HUDEP-2 (cell line): ENCODE measurements at regions not wholly inside any gene's neighbourhood (a gene's known extent, or its start where the extent isn't known, plus 50 kb on each side); places are given as distances from the start of the nearest gene placed in this dataset.
A peak's percentile ranks its signal among the peaks of the same experiment; 100 is the strongest.

Experiments used
- DNase-seq, 76 experiments: peaks; one replicate each; lab custom pipeline; 2025; ENCODE audit not compliant: unreplicated experiment in 76 of 76; lab: John Stamatoyannopoulos, UW

DNA sequence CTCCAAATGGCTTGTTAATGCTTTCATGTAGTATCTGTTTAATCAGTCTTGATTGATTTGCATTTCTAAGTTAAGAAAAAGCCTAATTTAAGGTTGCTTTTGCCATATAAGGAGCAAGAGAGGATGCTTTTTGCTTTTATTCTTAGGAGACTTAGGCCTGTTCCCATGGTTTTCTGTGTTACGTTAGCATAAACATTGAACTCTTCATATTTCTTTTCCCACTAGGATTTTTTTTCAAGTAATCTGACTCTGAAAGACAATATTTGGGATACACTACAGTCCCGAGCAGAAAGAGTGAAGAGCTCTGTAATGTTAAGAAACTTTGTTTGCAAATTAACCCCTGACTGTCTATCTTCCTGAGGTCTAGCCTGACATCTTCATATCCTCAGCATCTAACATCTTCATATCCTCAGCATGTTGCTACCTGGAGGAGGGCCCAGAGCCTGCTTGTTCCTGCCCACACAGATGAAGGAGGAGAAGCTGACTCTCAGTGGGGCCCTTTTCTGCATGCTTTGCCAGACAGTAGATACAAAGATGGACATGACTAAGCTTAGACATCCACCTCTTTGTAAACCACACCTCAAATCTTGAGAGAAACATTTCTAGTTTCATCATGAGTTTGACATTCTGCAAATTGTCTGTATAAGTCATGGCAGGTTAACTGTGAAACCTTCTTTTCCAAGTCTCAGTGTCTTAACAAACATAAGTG is 86.2 kb upstream of the COL6A5 start:
- no peak for DNase-seq

DNA sequence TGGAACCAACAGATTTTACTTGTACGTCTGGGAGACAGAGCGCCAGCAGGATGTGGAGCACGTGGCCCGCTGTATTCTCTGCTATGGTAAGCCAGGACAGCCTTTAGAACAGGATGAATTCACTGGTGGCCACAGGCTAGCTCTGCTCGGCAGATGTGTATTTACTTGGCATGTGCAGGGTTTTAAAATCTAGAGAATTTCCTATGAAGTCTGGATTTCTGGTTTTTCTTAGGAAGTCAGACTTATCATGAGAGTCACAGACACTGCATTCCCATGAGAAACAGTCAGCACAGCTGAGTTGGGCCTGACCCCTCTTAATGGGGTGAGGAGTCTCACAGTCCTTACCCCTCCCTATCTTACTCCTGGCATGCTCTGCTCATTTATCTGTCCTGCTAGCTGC is 84.6 kb upstream of the COL6A5 start:
- no peak for DNase-seq

DNA sequence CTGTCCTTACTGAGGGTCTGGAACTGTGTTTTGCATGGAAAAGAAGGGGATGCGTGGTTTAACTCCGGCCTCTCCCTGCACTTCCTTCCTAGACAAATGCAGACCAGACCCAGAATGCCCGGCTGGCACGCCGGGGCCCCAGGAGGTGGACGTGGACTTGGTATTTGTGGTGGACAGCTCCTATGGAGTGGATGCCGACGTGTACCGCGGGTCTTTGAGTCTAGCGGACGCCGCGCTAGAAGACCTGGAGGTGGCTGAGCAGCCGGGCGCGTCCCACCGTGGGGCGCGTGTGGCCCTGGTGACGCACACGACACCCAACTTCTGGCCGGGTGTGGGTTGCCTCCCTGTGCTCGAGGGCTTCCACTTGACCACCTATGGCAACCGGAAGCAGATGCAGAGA is 81.8 kb upstream of the COL6A5 start:
- DNase-seq: no peak

DNA sequence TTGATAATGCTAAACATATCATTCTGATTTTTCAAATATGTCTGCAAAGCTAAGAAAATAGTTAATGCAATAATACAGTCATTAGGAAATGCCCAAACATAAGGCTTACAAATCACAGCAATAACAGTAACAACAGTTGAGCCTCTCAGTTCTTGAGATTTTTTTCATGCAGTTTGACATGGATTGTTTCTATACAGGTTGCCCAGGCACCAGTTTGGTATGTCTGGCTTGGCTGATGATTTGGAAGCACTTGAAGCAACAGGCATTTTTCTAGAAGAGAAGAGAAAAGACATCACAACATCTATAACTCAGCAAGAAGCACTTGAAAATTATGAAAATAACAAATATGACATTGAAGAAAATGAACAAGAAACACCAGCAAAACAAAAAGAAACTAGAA is 78.7 kb upstream of the COL6A5 start:
- no peak for DNase-seq

DNA sequence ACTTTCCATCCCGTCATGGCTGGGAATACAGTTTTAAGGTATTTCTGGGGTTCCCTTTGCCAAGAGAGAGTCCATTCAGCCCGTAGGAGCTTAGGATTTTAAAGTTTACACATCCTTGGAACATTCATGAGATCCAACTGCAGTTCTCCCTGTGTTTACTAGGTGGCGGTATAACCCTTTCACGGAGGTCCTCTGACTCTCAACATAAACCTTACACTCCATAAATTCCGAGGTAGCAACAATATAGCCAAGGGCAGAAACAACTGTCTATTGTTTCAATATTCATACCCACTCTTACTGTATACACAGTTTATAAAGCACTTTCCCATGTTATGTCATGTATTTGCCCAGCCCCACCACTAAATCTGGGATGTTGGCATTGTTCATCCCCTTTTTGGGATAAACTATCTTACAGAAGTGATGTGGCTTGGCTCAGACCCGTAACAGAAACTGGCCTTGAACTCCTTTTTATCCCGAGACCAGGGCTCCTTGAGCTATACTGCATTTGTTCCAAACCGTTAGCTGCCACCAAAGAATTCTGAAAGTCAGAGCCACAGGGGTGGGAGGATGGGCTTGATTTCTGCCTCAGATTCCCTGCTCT is 69.2 kb upstream of the COL6A5 start:
- peak in 16 of 76 experiments; percentile 2 to 55 (median 18) for DNase-seq

DNA sequence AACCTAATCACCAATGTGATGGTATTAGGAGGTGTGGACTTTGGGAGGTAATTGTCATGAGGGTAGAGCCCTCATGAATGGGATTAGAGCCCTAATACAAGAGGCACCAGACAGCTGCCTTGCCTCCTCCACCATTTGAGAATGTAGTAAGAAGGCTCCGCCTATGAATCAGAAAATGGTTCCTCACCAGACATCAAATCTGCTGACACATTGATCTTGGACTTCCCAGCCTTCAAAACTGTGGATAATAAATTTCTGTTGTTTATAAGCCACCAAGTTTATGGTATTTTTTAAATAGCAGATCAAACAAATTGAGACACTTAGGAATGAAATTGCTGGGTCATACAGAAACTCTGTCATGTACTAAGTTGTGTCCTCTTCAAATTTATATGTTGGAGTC is 56.8 kb upstream of the COL6A5 start:
- no peak for DNase-seq

DNA sequence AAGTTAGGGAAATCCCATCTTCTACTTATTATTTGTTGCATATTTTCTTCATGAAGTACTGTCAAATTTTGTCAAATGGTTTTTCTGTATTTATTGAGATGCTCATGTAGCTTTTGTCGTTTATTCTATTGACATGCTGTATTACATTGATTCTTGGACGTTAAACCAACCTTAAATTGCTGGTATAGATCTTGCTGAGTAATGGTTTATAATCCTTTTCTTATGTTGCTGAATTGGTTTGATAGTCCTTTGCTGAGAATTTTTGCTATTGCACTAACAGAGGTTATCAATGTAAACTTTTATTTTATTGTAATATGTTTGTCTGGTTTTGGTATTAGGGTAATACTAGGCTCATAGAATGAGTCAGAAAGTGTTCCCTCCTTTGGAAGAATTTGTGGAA is 54.3 kb upstream of the COL6A5 start:
- no peak for DNase-seq

DNA sequence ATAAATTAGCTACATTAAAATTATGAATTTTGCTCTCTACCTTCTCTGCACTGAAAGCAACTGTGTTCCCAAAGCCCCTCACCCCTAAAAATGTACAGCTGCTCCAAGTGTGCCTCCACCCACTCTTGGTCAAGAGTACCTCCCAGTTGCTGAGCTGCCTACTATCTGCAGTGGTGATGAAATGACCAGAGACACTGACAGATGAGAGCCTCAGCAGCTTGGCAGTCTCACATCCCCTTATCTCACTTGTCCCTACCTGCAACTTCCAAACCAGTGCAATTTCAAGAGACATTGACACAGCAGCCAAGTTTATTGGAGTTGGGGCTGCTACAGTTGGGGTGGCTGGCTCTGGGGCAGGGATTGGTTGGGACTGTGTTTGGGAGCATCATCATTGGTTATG is 52.2 kb upstream of the COL6A5 start:
- DNase-seq: no peak
